ENCODE measurements at regions not wholly inside any gene's neighbourhood (a gene's known extent, or its start where the extent isn't known, plus 50 kb on each side); places are given as distances from the start of the nearest gene placed in this dataset.

- TF ChIP-seq CTCF (IDR thresholded peaks at IDR 0.05; ENCODE audit: insufficient read depth, low read length, poor library complexity, severe bottlenecking) (no peak), EZH2phosphoT487 (conservative IDR thresholded peaks at IDR 0.05; ENCODE audit: low read length) (no peak)
These were observed 155.0 kb upstream of the CITED2 start for GRCh38 chr6:139529420-139529819.
